GM12878 (cell line): ENCODE measurements at regions not wholly inside any gene's neighbourhood (a gene's known extent, or its start where the extent isn't known, plus 50 kb on each side); places are given as distances from the start of the nearest gene placed in this dataset.

Experiments
- NFIC ChIP-seq: IDR thresholded peaks from 2 replicates; pipeline ENCODE4 v1.6.1; 2012; ENCODE audit warnings: low read depth, mild to moderate bottlenecking, inconsistent platforms, low read length, moderate library complexity
- POLR2A ChIP-seq: IDR thresholded peaks from 2 replicates; pipeline ENCODE4 v1.6.1; 2011; ENCODE audit warnings: low read depth, mild to moderate bottlenecking, low read length
- POLR2AphosphoS5 ChIP-seq: IDR thresholded peaks from 2 replicates; pipeline ENCODE4 v1.6.1; 2011; ENCODE audit warnings: mild to moderate bottlenecking, low read length, inconsistent platforms
- RELA ChIP-seq: fragments of 450-650 bp; IDR thresholded peaks from 2 replicates; pipeline ENCODE4 v1.8.0; 2014; ENCODE audit warnings: borderline replicate concordance; ENCODE audit not compliant: partially characterized antibody
- TF ChIP-seq, protein P1 (sequence below), 3 experiments: IDR thresholded peaks in 2 of 3; conservative IDR thresholded peaks in 1 of 3; 2 replicates each; pipeline ENCODE4 v1.5.1; 2011; ENCODE audit warnings: low read depth in 3 of 3, low read length in 3 of 3, mild to moderate bottlenecking in 3 of 3, control low read depth in 2 of 3, moderate library complexity in 2 of 3, inconsistent platforms in 1 of 3, mixed read lengths in 1 of 3; ENCODE audit not compliant: control insufficient read depth in 2 of 3, insufficient read depth in 1 of 3; ENCODE audit errors: extremely low read depth in 1 of 3
- TF ChIP-seq, protein P2 (sequence below): fragments of 450-650 bp; IDR thresholded peaks from 2 replicates; pipeline ENCODE4 v1.6.1; 2017; ENCODE audit warnings: antibody characterized with exemption, mild to moderate bottlenecking, moderate library complexity

DNA sequence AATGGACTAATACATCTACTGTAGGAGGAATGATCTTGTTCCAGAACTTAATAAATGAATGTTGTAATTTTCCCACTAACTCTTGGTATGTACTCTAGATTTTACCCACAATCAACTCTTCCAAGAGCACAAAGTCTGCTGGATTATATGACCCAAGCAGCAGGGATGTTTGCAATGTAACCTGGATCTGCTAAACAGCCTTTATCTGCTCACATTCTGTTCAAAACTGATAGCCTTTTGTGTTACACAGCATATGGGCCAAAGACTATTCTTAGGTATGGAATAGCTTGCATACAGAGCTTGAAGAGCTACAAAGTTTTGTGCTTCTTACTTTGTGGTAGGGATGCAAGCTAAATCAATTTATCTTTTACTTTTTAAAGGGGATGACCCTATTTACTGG, 213.7 kb upstream of the DCN start:
- TF ChIP-seq NFIC (no peak), POLR2AphosphoS5 (no peak), RELA (no peak), POLR2A (no peak)
- TF ChIP-seq, protein P1, sequence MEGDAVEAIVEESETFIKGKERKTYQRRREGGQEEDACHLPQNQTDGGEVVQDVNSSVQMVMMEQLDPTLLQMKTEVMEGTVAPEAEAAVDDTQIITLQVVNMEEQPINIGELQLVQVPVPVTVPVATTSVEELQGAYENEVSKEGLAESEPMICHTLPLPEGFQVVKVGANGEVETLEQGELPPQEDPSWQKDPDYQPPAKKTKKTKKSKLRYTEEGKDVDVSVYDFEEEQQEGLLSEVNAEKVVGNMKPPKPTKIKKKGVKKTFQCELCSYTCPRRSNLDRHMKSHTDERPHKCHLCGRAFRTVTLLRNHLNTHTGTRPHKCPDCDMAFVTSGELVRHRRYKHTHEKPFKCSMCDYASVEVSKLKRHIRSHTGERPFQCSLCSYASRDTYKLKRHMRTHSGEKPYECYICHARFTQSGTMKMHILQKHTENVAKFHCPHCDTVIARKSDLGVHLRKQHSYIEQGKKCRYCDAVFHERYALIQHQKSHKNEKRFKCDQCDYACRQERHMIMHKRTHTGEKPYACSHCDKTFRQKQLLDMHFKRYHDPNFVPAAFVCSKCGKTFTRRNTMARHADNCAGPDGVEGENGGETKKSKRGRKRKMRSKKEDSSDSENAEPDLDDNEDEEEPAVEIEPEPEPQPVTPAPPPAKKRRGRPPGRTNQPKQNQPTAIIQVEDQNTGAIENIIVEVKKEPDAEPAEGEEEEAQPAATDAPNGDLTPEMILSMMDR (IDR thresholded peaks at IDR 0.05 in 2 of 3, conservative IDR thresholded peaks at IDR 0.05 in 1 of 3; ENCODE audit: control insufficient read depth in 2 of 3, extremely low read depth in 1 of 3, insufficient read depth in 1 of 3, low read depth in 3 of 3, low read length in 3 of 3), result no peak
- TF ChIP-seq, protein P2, sequence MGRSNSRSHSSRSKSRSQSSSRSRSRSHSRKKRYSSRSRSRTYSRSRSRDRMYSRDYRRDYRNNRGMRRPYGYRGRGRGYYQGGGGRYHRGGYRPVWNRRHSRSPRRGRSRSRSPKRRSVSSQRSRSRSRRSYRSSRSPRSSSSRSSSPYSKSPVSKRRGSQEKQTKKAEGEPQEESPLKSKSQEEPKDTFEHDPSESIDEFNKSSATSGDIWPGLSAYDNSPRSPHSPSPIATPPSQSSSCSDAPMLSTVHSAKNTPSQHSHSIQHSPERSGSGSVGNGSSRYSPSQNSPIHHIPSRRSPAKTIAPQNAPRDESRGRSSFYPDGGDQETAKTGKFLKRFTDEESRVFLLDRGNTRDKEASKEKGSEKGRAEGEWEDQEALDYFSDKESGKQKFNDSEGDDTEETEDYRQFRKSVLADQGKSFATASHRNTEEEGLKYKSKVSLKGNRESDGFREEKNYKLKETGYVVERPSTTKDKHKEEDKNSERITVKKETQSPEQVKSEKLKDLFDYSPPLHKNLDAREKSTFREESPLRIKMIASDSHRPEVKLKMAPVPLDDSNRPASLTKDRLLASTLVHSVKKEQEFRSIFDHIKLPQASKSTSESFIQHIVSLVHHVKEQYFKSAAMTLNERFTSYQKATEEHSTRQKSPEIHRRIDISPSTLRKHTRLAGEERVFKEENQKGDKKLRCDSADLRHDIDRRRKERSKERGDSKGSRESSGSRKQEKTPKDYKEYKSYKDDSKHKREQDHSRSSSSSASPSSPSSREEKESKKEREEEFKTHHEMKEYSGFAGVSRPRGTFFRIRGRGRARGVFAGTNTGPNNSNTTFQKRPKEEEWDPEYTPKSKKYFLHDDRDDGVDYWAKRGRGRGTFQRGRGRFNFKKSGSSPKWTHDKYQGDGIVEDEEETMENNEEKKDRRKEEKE, result no peak
